ENCODE measurements at regions not wholly inside any gene's neighbourhood (a gene's known extent, or its start where the extent isn't known, plus 50 kb on each side); places are given as distances from the start of the nearest gene placed in this dataset.

GRCh38 chr7:94741179-94741578, 85.2 kb upstream of the SGCE start:
- TF ChIP-seq CTCF (conservative IDR thresholded peaks at IDR 0.05; ENCODE audit: low read depth, low read length), result no peak
- TF ChIP-seq EZH2 (IDR thresholded peaks at IDR 0.05; ENCODE audit: low read length, unreplicated experiment), result no peak

All from PC-3 (cell line).